DND-41 (cell line): ENCODE measurements at regions not wholly inside any gene's neighbourhood (a gene's known extent, or its start where the extent isn't known, plus 50 kb on each side); places are given as distances from the start of the nearest gene placed in this dataset.

Source experiments
- ATAC-seq: fragments of 200-7000 bp; cut with Tn5 transposase; 3 replicates; pipeline ENCODE4 v1.9.1; 2021; ENCODE audit warnings: low read depth; ENCODE audit not compliant: insufficient read depth
- DNase-seq: peaks from one replicate; pipeline ENCODE4 v3.0.0-alpha.2; 2020
- H2AFZ ChIP-seq: 2 replicates; pipeline ENCODE4 v1.6.0; 2012; ENCODE audit warnings: low read depth, low read length
- H3K27ac ChIP-seq: 2 replicates; pipeline ENCODE4 v1.5.1; 2012; ENCODE audit warnings: low read length, inconsistent platforms
- H3K27me3 ChIP-seq: fragments of 200-600 bp; sonication (generic); 2 replicates; pipeline ENCODE4 v1.6.0; 2012; ENCODE audit warnings: low read length, mild to moderate bottlenecking, inconsistent platforms; ENCODE audit not compliant: insufficient read depth, poor library complexity
- H3K36me3 ChIP-seq: 2 replicates; pipeline ENCODE4 v1.5.1; 2012; ENCODE audit warnings: low read length, inconsistent platforms; ENCODE audit not compliant: insufficient read depth
- H3K4me1 ChIP-seq: 2 replicates; pipeline ENCODE4 v1.5.1; 2012; ENCODE audit warnings: mild to moderate bottlenecking, low read length; ENCODE audit not compliant: insufficient read depth
- H3K4me2 ChIP-seq: 2 replicates; pipeline ENCODE4 v1.6.0; 2012; ENCODE audit warnings: mild to moderate bottlenecking, moderate library complexity, low read length, inconsistent platforms; ENCODE audit not compliant: insufficient read depth
- H3K4me3 ChIP-seq, 2 experiments: fragments of 200-600 bp in 1 of 2; shearing (Covaris generic) in 1 of 2; 2 replicates each; pipeline ENCODE4 v1.5.1; 2012 to 2016; ENCODE audit warnings: inconsistent platforms in 2 of 2, low read length in 2 of 2, mild to moderate bottlenecking in 2 of 2, low read depth in 1 of 2, moderate library complexity in 1 of 2
- H3K79me2 ChIP-seq: 2 replicates; pipeline ENCODE4 v1.6.0; 2012; ENCODE audit warnings: low read length, inconsistent platforms; ENCODE audit not compliant: insufficient read depth
- H3K9ac ChIP-seq: 2 replicates; pipeline ENCODE4 v1.6.0; 2012; ENCODE audit warnings: low read depth, mild to moderate bottlenecking, inconsistent platforms, low read length, moderate library complexity
- H3K9me3 ChIP-seq: 2 replicates; pipeline ENCODE4 v1.5.1; 2012; ENCODE audit warnings: low read length, moderate library complexity, mild to moderate bottlenecking, inconsistent platforms; ENCODE audit not compliant: insufficient read depth, severe bottlenecking
- H4K20me1 ChIP-seq: 2 replicates; pipeline ENCODE4 v1.6.0; 2012; ENCODE audit warnings: low read length; ENCODE audit not compliant: insufficient read depth
- CTCF ChIP-seq: IDR thresholded peaks from 2 replicates; pipeline ENCODE4 v1.5.1; 2012; ENCODE audit warnings: borderline replicate concordance, low read length, moderate library complexity, mild to moderate bottlenecking; ENCODE audit not compliant: poor library complexity, severe bottlenecking; ENCODE audit errors: extremely low read depth
- EZH2 ChIP-seq: IDR thresholded peaks from 3 replicates; pipeline ENCODE4 v1.6.1; 2012; ENCODE audit warnings: borderline replicate concordance, low read depth, mild to moderate bottlenecking, moderate library complexity, low read length, inconsistent platforms; ENCODE audit not compliant: severe bottlenecking

GRCh38 chr7:96579119-96579518 is 130.5 kb downstream of the SEM1 start:
- H3K27ac ChIP-seq: no peak overlapping the region
- no peak overlapping the region for H2AFZ ChIP-seq
- H3K79me2 ChIP-seq: no peaks in the 10 kb centered on the region
- H4K20me1 ChIP-seq: no peaks in the 10 kb centered on the region
- H3K4me3 ChIP-seq: no peak overlapping the region
- TF ChIP-seq CTCF: no peak
- TF ChIP-seq EZH2: no peak
- no peak for ATAC-seq
- H3K4me2 ChIP-seq: no peak overlapping the region
- no peak overlapping the region for H3K9ac ChIP-seq
- no peaks in the 10 kb centered on the region for H3K4me1 ChIP-seq
- H3K9me3 ChIP-seq: no peaks in the 10 kb centered on the region
- H3K27me3 ChIP-seq: no peaks in the 10 kb centered on the region
- DNase-seq: no peak
- no peaks in the 10 kb centered on the region for H3K36me3 ChIP-seq

- Histone ChIP-seq H3K9ac (no peak overlapping the region), H3K4me1 (no peaks in the 10 kb centered on the region), H3K27me3 (no peaks in the 10 kb centered on the region), H3K79me2 (no peaks in the 10 kb centered on the region), H3K4me2 (no peak overlapping the region), H3K36me3 (no peaks in the 10 kb centered on the region), H3K27ac (no peak overlapping the region), H2AFZ (no peak overlapping the region), H4K20me1 (no peaks in the 10 kb centered on the region), H3K9me3 (no peaks in the 10 kb centered on the region), H3K4me3 (no peak overlapping the region)
- ATAC-seq: no peak
- no peak for TF ChIP-seq EZH2
- no peak for TF ChIP-seq CTCF
- DNase-seq: no peak
Observed at GRCh38 chr7:96578606-96579005, 131.0 kb downstream of the SEM1 start.

- Histone ChIP-seq H3K27me3 (no peaks in the 10 kb centered on the region), H3K27ac (no peak overlapping the region), H2AFZ (no peak overlapping the region), H3K4me2 (no peak overlapping the region), H3K79me2 (no peaks in the 10 kb centered on the region), H3K36me3 (no peaks in the 10 kb centered on the region), H3K9me3 (no peaks in the 10 kb centered on the region), H3K9ac (no peak overlapping the region), H3K4me3 (no peak overlapping the region), H3K4me1 (no peaks in the 10 kb centered on the region), H4K20me1 (no peaks in the 10 kb centered on the region)
- TF ChIP-seq EZH2 (no peak), CTCF (no peak)
- ATAC-seq (no peak), DNase-seq (no peak)
Observed at GRCh38 chr7:96563409-96563808, 146.2 kb downstream of the SEM1 start.

- Histone ChIP-seq H3K36me3 (no peaks in the 10 kb centered on the region), H3K27me3 (no peaks in the 10 kb centered on the region), H3K27ac (no peak overlapping the region), H3K4me1 (no peaks in the 10 kb centered on the region), H3K4me3 (no peak overlapping the region), H3K9me3 (no peaks in the 10 kb centered on the region), H4K20me1 (no peaks in the 10 kb centered on the region), H2AFZ (no peak overlapping the region), H3K9ac (no peak overlapping the region), H3K79me2 (no peaks in the 10 kb centered on the region), H3K4me2 (no peak overlapping the region)
- TF ChIP-seq CTCF: no peak
- TF ChIP-seq EZH2: no peak
- ATAC-seq (no peak), DNase-seq (no peak)
Observed at GRCh38 chr7:96562966-96563365, 146.7 kb downstream of the SEM1 start.
